Erythroblast (primary cell): ENCODE measurements at regions not wholly inside any gene's neighbourhood (a gene's known extent, or its start where the extent isn't known, plus 50 kb on each side); places are given as distances from the start of the nearest gene placed in this dataset.
A peak's percentile ranks its signal among the peaks of the same experiment; 100 is the strongest.

Experiments used
- DNase-seq, 2 experiments: peaks; one replicate each; lab custom pipeline; 2025; lab: John Stamatoyannopoulos, UW
- GATA1 ChIP-seq: IDR thresholded peaks from 2 replicates; pipeline ENCODE4 v1.6.1; 2011; ENCODE audit warnings: low read depth, mild to moderate bottlenecking, control low read depth, low read length, moderate library complexity
- POLR2A ChIP-seq: IDR thresholded peaks from 2 replicates; pipeline ENCODE4 v1.6.1; 2011; ENCODE audit warnings: mild to moderate bottlenecking, low read length

- DNase-seq = no peak
- no peak for TF ChIP-seq POLR2A
- TF ChIP-seq GATA1 = no peak
Observed at GRCh38 chr21:25362375-25363267, 244.7 kb downstream of the MRPL39 start.

- DNase-seq = no peak
- TF ChIP-seq GATA1 (no peak), POLR2A (no peak)
Observed at GRCh38 chr21:25361765-25362164, 245.5 kb downstream of the MRPL39 start.

GRCh38 chr21:25361097-25361496 is 246.2 kb downstream of the MRPL39 start:
- TF ChIP-seq GATA1 (no peak), POLR2A (no peak)

GRCh38 chr21:25360593-25360992 is 246.7 kb downstream of the MRPL39 start:
- TF ChIP-seq POLR2A (no peak), GATA1 (no peak)
- no peak for DNase-seq

More at GRCh38 chr21:25361097-25361496, 246.2 kb downstream of the MRPL39 start:
- no peak for DNase-seq

GRCh38 chr21:25359724-25360123 is 247.6 kb downstream of the MRPL39 start:
- no peak for TF ChIP-seq GATA1
- TF ChIP-seq POLR2A = no peak

GRCh38 chr21:25350056-25350455 is 257.2 kb downstream of the MRPL39 start:
- no peak for TF ChIP-seq GATA1
- TF ChIP-seq POLR2A = no peak
- peak; percentile 2 to 28 for DNase-seq

More at GRCh38 chr21:25359724-25360123, 247.6 kb downstream of the MRPL39 start:
- DNase-seq = no peak

GRCh38 chr21:25343774-25344545 is 263.3 kb downstream of the MRPL39 start:
- TF ChIP-seq POLR2A = no peak
- DNase-seq = no peak

- DNase-seq = no peak
- TF ChIP-seq POLR2A = no peak
- no peak for TF ChIP-seq GATA1
Observed at GRCh38 chr21:25342816-25343215, 264.5 kb downstream of the MRPL39 start.

GRCh38 chr21:25341981-25342380 is 265.3 kb downstream of the MRPL39 start:
- no peak for TF ChIP-seq POLR2A
- TF ChIP-seq GATA1 = no peak
- no peak for DNase-seq

GRCh38 chr21:25338415-25338814 is 268.9 kb downstream of the MRPL39 start:
- TF ChIP-seq POLR2A (no peak), GATA1 (no peak)
- DNase-seq = no peak

- TF ChIP-seq GATA1 (no peak), POLR2A (no peak)
- DNase-seq = no peak
Observed at GRCh38 chr21:25334046-25334730, 273.1 kb downstream of the MRPL39 start.

- no peak for DNase-seq
Observed at GRCh38 chr21:25331286-25331685, 276.0 kb downstream of the MRPL39 start.

GRCh38 chr21:25330266-25330665 is 277.0 kb downstream of the MRPL39 start:
- DNase-seq = no peak
- no peak for TF ChIP-seq POLR2A
- TF ChIP-seq GATA1 = no peak

More at GRCh38 chr21:25331286-25331685, 276.0 kb downstream of the MRPL39 start:
- TF ChIP-seq GATA1 (no peak), POLR2A (no peak)

- no peak for DNase-seq
- no peak for TF ChIP-seq POLR2A
Observed at GRCh38 chr21:25329227-25329825, 278.0 kb downstream of the MRPL39 start.

- TF ChIP-seq POLR2A (no peak), GATA1 (no peak)
- no peak for DNase-seq
Observed at GRCh38 chr21:25328736-25329135, 278.5 kb downstream of the MRPL39 start.
